GM12878 (cell line): ENCODE measurements at regions not wholly inside any gene's neighbourhood (a gene's known extent, or its start where the extent isn't known, plus 50 kb on each side); places are given as distances from the start of the nearest gene placed in this dataset.

ENCODE experiments used
- ATAC-seq: fragments of 200-7000 bp; cut with Tn5 transposase; 3 replicates; pipeline ENCODE4 v1.9.1; 2020; ENCODE audit warnings: mild to moderate bottlenecking, moderate library complexity
- BruUV-seq: library from RNA; stranded (reverse); fragments of 400-500 nt; replicated peaks from 2 replicates; lab custom pipeline; 2021; lab: Mats Ljungman, UMichigan
- CTCF ChIA-PET: fragments of 300-600 bp; sonication (Branson Sonifier 250); formaldehyde crosslinking; extraction: SDS; loops from one replicate; lab custom pipeline; 2021; ENCODE audit warnings: inconsistent platforms; lab: Yijun Ruan, JAX
- POLR2A ChIA-PET: fragments of 350-600 bp; formaldehyde crosslinking; extraction: SDS; loops from one replicate; lab custom pipeline; 2021; ENCODE audit warnings: inconsistent platforms; lab: Charles Lee
- RAD21 ChIA-PET: fragments of 300-600 bp; sonication (Branson Sonifier 250); formaldehyde crosslinking; loops from one replicate; lab custom pipeline; 2023; ENCODE audit warnings: antibody characterized with exemption; ENCODE audit not compliant: unreplicated experiment; lab: Charles Lee
- SMC1A ChIA-PET: fragments of 300-600 bp; sonication (Branson Sonifier 250); formaldehyde crosslinking; loops from one replicate; lab custom pipeline; 2023; ENCODE audit not compliant: unreplicated experiment, uncharacterized antibody; lab: Charles Lee
- DNase-seq: peaks from one replicate; pipeline ENCODE4 v3.0.0-alpha.2; 2011; ENCODE audit warnings: low read depth, low spot score
- FAIRE-seq: peaks from 3 replicates; lab custom pipeline; 2011; peaks lifted over from hg19 to GRCh38; lab: Jason Lieb, UNC
- H2AFZ ChIP-seq: 2 replicates; pipeline ENCODE4 v1.6.0; 2011; ENCODE audit warnings: low read depth, low read length, control low read depth; ENCODE audit not compliant: control insufficient read depth
- H3K27ac ChIP-seq: 2 replicates; pipeline ENCODE4 v1.5.1; 2011; ENCODE audit warnings: control low read depth; ENCODE audit not compliant: control insufficient read depth, insufficient read depth
- H3K27me3 ChIP-seq, 2 experiments: replicated peaks in 1 of 2; 2 replicates each; pipeline versions ENCODE4 v1.6.0 to v1.6.1; 2011; ENCODE audit warnings: low read length in 1 of 2; ENCODE audit not compliant: control insufficient read depth in 2 of 2, insufficient read depth in 2 of 2
- H3K36me3 ChIP-seq, 2 experiments: 2 replicates each; pipeline ENCODE4 v1.5.1; 2011; ENCODE audit warnings: low read length in 1 of 2; ENCODE audit not compliant: control insufficient read depth in 2 of 2, insufficient read depth in 2 of 2
- H3K4me1 ChIP-seq: 2 replicates; pipeline ENCODE4 v1.6.1; 2011; ENCODE audit warnings: mild to moderate bottlenecking, low read length, moderate library complexity, mixed read lengths; ENCODE audit not compliant: control insufficient read depth, insufficient read depth
- H3K4me2 ChIP-seq: 2 replicates; pipeline ENCODE4 v1.6.0; 2011; ENCODE audit warnings: control low read depth; ENCODE audit not compliant: control insufficient read depth, insufficient read depth
- H3K4me3 ChIP-seq: fragments of 200-600 bp; sonication (generic); 2 replicates; pipeline ENCODE4 v1.5.1; 2016
- H3K79me2 ChIP-seq: 2 replicates; pipeline ENCODE4 v1.6.0; 2011; ENCODE audit warnings: low read length; ENCODE audit not compliant: control insufficient read depth, insufficient read depth
- H3K9ac ChIP-seq: 2 replicates; pipeline ENCODE4 v1.8.0; 2011; ENCODE audit warnings: low read length, control low read depth, mixed read lengths; ENCODE audit not compliant: control insufficient read depth, insufficient read depth
- H3K9me3 ChIP-seq: replicated peaks from 3 replicates; pipeline ENCODE4 v1.5.1; 2011; ENCODE audit warnings: mild to moderate bottlenecking, low read length; ENCODE audit not compliant: control insufficient read depth, insufficient read depth
- H4K20me1 ChIP-seq: 2 replicates; pipeline ENCODE4 v1.6.0; 2011; ENCODE audit not compliant: control insufficient read depth, insufficient read depth
- CBX3 ChIP-seq: fragments of 200-600 bp; sonication (generic); IDR thresholded peaks from 2 replicates; pipeline ENCODE4 v1.6.1; 2016; ENCODE audit warnings: low read depth, borderline replicate concordance
- CHD2 ChIP-seq: IDR thresholded peaks from 2 replicates; pipeline ENCODE4 v1.6.1; 2011; ENCODE audit warnings: low read depth, low read length, improper control_type of control experiment, borderline replicate concordance
- EP300 ChIP-seq, 2 experiments: fragments of 150-350 bp in 1 of 2; IDR thresholded peaks; 2 replicates each; pipeline ENCODE4 v1.6.1; 2011 to 2012; ENCODE audit warnings: low read depth in 2 of 2, low read length in 2 of 2, borderline replicate concordance in 1 of 2, improper control_type of control experiment in 1 of 2, inconsistent platforms in 1 of 2; ENCODE audit not compliant: control insufficient read depth in 1 of 2
- EZH2 ChIP-seq: IDR thresholded peaks from 2 replicates; pipeline ENCODE4 v1.6.1; 2012; ENCODE audit warnings: low read depth, mild to moderate bottlenecking, control low read depth, inconsistent platforms, low read length, borderline replicate concordance; ENCODE audit not compliant: control insufficient read depth
- FOXM1 ChIP-seq: IDR thresholded peaks from 2 replicates; pipeline ENCODE4 v1.6.1; 2012; ENCODE audit warnings: low read depth, mild to moderate bottlenecking, inconsistent platforms, low read length, moderate library complexity
- HDGF ChIP-seq: fragments of 450-650 bp; IDR thresholded peaks from 2 replicates; pipeline ENCODE4 v1.6.1; 2016; ENCODE audit warnings: antibody characterized with exemption
- KDM1A ChIP-seq: fragments of 200-600 bp; sonication (generic); IDR thresholded peaks from 2 replicates; pipeline ENCODE4 v1.6.1; 2016; ENCODE audit warnings: borderline replicate concordance
- NBN ChIP-seq: fragments of 450-650 bp; IDR thresholded peaks from 2 replicates; pipeline ENCODE4 v1.6.1; 2016
- NFXL1 ChIP-seq: fragments of 450-650 bp; IDR thresholded peaks from 2 replicates; pipeline ENCODE4 v1.6.1; 2017; ENCODE audit warnings: antibody characterized with exemption, mild to moderate bottlenecking, borderline replicate concordance
- POLR2A ChIP-seq: IDR thresholded peaks from 2 replicates; pipeline ENCODE4 v1.6.1; 2011; ENCODE audit warnings: low read depth, mild to moderate bottlenecking, low read length
- POLR2AphosphoS5 ChIP-seq: IDR thresholded peaks from 2 replicates; pipeline ENCODE4 v1.6.1; 2011; ENCODE audit warnings: mild to moderate bottlenecking, low read length, inconsistent platforms
- SUPT20H ChIP-seq: IDR thresholded peaks from 2 replicates; pipeline ENCODE4 v1.6.1; 2011; ENCODE audit warnings: low read depth, mild to moderate bottlenecking, low read length, moderate library complexity, borderline replicate concordance; ENCODE audit not compliant: control insufficient read depth
- TARDBP ChIP-seq: IDR thresholded peaks from 2 replicates; pipeline ENCODE4 v1.6.1; 2016; ENCODE audit warnings: borderline replicate concordance
- whole genome bisulfite sequencing: methylation state at CpG from one replicate; pipeline ENCODE4 v1.1.6; 2016; ENCODE audit warnings: low lambda C conversion rate; ENCODE audit not compliant: insufficient replicate concordance, insufficient coverage; ENCODE audit errors: missing lambda C conversion rate; 5-methylcytosine and 5-hydroxymethylcytosine counted together
- in situ Hi-C: fragments of 300-500 bp; cut with MboI; formaldehyde crosslinking; loops from 9 replicates; pipeline ENCODE4 v1.14.3; 2018; ENCODE audit warnings: mixed read lengths
- intact Hi-C: fragments of 100-400 bp; cut with micrococcal nuclease; formaldehyde crosslinking; loops from one replicate; pipeline ENCODE4 v1.14.2; 2022; ENCODE audit not compliant: unreplicated experiment
- TF ChIP-seq, protein P1 (sequence below): fragments of 450-650 bp; IDR thresholded peaks from 2 replicates; pipeline ENCODE4 v1.6.1; 2016; ENCODE audit warnings: mild to moderate bottlenecking
- TF ChIP-seq, protein P2 (sequence below): IDR thresholded peaks from 2 replicates; pipeline ENCODE4 v1.6.1; 2011; ENCODE audit warnings: borderline replicate concordance, low read depth, mild to moderate bottlenecking, moderate library complexity, low read length; ENCODE audit not compliant: insufficient read depth, poor library complexity, severe bottlenecking
- TF ChIP-seq, protein P3 (sequence below): fragments of 450-650 bp; IDR thresholded peaks from 2 replicates; pipeline ENCODE4 v1.6.1; 2017; ENCODE audit warnings: mild to moderate bottlenecking, moderate library complexity

DNA sequence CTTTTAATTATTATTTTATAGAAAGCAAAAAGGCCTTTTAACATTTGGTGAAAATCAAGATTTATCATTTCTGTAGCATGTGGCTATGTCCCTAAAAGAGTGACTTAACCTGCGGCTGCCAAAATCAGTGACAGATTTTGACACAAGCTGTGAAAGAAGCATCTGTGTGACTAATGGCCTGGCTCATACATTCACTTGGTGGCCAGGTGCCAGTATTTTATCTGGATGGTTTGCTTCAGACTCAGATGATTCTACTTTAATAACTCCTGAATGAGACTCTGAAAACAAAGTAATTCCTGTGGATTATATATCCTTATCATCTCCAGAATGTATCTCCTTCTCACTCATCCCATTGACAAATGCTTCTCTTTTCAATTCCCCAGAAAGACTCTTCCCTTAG, 103.0 kb downstream of the FSCB start:
- BruUV-seq, result no TSS peak

More for the DNA sequence above, 103.0 kb downstream of the FSCB start:
- FAIRE-seq (no peak), ATAC-seq (no peak), DNase-seq (no peak)
- Histone ChIP-seq H3K79me2 (no peaks in the 10 kb centered on the region), H3K4me1 (no peaks in the 10 kb centered on the region), H3K36me3 (no peaks in the 10 kb centered on the region), H3K4me3 (no peak overlapping the region), H2AFZ (no peak overlapping the region), H3K4me2 (no peak overlapping the region), H4K20me1 (no peaks in the 10 kb centered on the region), H3K9me3 (no peaks in the 10 kb centered on the region), H3K27ac (no peak overlapping the region), H3K27me3 (no peaks in the 10 kb centered on the region), H3K9ac (no peak overlapping the region)
- ChIA-PET POLR2A (no interaction called here), RAD21 (no interaction called here), CTCF (no interaction called here), SMC1A (no interaction called here)
- TF ChIP-seq, protein P1, sequence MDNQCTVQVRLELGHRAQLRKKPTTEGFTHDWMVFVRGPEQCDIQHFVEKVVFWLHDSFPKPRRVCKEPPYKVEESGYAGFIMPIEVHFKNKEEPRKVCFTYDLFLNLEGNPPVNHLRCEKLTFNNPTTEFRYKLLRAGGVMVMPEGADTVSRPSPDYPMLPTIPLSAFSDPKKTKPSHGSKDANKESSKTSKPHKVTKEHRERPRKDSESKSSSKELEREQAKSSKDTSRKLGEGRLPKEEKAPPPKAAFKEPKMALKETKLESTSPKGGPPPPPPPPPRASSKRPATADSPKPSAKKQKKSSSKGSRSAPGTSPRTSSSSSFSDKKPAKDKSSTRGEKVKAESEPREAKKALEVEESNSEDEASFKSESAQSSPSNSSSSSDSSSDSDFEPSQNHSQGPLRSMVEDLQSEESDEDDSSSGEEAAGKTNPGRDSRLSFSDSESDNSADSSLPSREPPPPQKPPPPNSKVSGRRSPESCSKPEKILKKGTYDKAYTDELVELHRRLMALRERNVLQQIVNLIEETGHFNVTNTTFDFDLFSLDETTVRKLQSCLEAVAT, result no peak
- TF ChIP-seq HDGF, result no peak
- TF ChIP-seq EP300 (IDR thresholded peaks at IDR 0.05; ENCODE audit: borderline replicate concordance in 1 of 2, control insufficient read depth in 1 of 2, low read depth in 2 of 2, low read length in 2 of 2), result no peak
- no peak for TF ChIP-seq NFXL1
- TF ChIP-seq, protein P2, sequence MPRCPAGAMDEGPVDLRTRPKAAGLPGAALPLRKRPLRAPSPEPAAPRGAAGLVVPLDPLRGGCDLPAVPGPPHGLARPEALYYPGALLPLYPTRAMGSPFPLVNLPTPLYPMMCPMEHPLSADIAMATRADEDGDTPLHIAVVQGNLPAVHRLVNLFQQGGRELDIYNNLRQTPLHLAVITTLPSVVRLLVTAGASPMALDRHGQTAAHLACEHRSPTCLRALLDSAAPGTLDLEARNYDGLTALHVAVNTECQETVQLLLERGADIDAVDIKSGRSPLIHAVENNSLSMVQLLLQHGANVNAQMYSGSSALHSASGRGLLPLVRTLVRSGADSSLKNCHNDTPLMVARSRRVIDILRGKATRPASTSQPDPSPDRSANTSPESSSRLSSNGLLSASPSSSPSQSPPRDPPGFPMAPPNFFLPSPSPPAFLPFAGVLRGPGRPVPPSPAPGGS, result no peak
- TF ChIP-seq KDM1A, result no peak
- TF ChIP-seq NBN, result no peak
- no peak for TF ChIP-seq SUPT20H
- no peak for TF ChIP-seq CBX3
- no peak for TF ChIP-seq CHD2
- TF ChIP-seq EZH2, result no peak
- TF ChIP-seq FOXM1, result no peak
- no peak for TF ChIP-seq POLR2AphosphoS5
- TF ChIP-seq POLR2A, result no peak
- no peak for TF ChIP-seq TARDBP
- TF ChIP-seq, protein P3, sequence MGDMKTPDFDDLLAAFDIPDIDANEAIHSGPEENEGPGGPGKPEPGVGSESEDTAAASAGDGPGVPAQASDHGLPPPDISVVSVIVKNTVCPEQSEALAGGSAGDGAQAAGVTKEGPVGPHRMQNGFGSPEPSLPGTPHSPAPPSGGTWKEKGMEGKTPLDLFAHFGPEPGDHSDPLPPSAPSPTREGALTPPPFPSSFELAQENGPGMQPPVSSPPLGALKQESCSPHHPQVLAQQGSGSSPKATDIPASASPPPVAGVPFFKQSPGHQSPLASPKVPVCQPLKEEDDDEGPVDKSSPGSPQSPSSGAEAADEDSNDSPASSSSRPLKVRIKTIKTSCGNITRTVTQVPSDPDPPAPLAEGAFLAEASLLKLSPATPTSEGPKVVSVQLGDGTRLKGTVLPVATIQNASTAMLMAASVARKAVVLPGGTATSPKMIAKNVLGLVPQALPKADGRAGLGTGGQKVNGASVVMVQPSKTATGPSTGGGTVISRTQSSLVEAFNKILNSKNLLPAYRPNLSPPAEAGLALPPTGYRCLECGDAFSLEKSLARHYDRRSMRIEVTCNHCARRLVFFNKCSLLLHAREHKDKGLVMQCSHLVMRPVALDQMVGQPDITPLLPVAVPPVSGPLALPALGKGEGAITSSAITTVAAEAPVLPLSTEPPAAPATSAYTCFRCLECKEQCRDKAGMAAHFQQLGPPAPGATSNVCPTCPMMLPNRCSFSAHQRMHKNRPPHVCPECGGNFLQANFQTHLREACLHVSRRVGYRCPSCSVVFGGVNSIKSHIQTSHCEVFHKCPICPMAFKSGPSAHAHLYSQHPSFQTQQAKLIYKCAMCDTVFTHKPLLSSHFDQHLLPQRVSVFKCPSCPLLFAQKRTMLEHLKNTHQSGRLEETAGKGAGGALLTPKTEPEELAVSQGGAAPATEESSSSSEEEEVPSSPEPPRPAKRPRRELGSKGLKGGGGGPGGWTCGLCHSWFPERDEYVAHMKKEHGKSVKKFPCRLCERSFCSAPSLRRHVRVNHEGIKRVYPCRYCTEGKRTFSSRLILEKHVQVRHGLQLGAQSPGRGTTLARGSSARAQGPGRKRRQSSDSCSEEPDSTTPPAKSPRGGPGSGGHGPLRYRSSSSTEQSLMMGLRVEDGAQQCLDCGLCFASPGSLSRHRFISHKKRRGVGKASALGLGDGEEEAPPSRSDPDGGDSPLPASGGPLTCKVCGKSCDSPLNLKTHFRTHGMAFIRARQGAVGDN, result no peak
- intact Hi-C loops (no loop called here), in situ Hi-C loops (no loop called here)
- 33% methylated on average over 1 of the region's 1 CpG for WGBS
